Fibroblast of lung (primary cell): ENCODE measurements at regions not wholly inside any gene's neighbourhood (a gene's known extent, or its start where the extent isn't known, plus 50 kb on each side); places are given as distances from the start of the nearest gene placed in this dataset.

Source experiments
- CTCF ChIP-seq, 2 donors: IDR thresholded peaks in 1 of 2; conservative IDR thresholded peaks in 1 of 2; 1 replicate in 1 of 2; 2 replicates in 1 of 2; pipeline ENCODE4 v1.5.1; 2011 to 2012; ENCODE audit warnings: low read length in 2 of 2, control low read depth in 1 of 2, inconsistent platforms in 1 of 2, low read depth in 1 of 2, mild to moderate bottlenecking in 1 of 2
- EZH2 ChIP-seq: IDR thresholded peaks from 2 replicates; pipeline ENCODE4 v1.5.1; 2012; ENCODE audit warnings: low read length, control low read depth, mild to moderate bottlenecking; ENCODE audit errors: missing control alignments

DNA sequence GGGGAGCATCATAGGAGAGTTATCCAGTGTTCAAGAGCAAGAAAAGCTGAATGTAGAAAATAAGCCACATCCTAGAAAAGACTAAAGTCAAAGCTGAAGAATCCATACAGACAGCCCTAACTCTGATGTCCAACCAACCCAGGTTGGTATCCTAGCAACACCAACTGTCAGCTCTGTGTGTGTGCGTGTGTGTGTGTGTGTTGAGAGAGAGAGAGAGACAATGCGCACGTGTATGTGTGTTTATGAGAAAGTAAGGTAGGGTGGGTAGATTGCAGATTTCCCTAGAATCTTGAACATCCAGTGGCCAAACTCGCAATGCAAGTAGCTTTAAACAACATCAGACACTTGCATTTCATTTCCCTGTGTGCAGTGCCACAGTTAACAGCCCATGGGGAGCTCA, 274.9 kb downstream of the FAM181B start:
- TF ChIP-seq CTCF (conservative IDR thresholded peaks at IDR 0.05 in 1 of 2, IDR thresholded peaks at IDR 0.05 in 1 of 2; ENCODE audit: low read depth in 1 of 2, low read length in 2 of 2) (no peak), EZH2 (no peak)
